K562 (cell line): ENCODE measurements at regions not wholly inside any gene's neighbourhood (a gene's known extent, or its start where the extent isn't known, plus 50 kb on each side); places are given as distances from the start of the nearest gene placed in this dataset.

ENCODE experiments used
- ETV1 ChIP-seq: fragments of 450-650 bp; conservative IDR thresholded peaks from 2 replicates; pipeline ENCODE4 v1.6.1; 2016; ENCODE audit warnings: missing genetic modification characterization, control low read depth, low read depth, missing compliant biosample characterization
- ETV5 ChIP-seq: sonication (generic); formaldehyde crosslinking; IDR thresholded peaks from 2 replicates; pipeline ENCODE4 v1.4.0; 2020; ENCODE audit warnings: low read depth, mild to moderate bottlenecking, missing genetic modification reagents
- RNF2 ChIP-seq: sonication (generic); IDR thresholded peaks from 2 replicates; pipeline ENCODE4 v1.6.1; 2016
- TF ChIP-seq, protein P1 (sequence below): fragments of 200-600 bp; sonication (generic); IDR thresholded peaks from one replicate; pipeline ENCODE4 v1.6.1; 2012; ENCODE audit warnings: mild to moderate bottlenecking, low read depth, low read length, inconsistent platforms

DNA sequence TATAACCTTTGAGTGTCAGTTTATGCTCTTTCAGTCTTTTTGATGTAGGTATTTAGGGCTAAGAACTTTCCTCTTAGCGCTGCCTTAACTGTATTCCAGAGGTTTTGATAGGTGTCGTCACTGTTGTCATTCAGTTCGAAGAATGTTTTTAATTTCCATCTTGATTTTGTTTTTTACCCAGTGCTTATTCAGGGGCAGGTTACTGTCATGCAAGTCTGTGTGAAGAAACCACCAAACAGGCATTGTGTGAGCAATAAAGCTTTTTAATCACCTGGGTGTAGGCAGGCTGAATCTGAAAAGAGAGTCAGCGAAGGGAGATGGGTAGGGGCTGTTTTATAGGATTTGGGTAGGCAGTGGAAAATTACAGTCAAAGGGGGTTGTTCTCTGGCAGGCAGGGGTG is 142.0 kb upstream of the USP9Y start (continued):
- TF ChIP-seq, protein P1, sequence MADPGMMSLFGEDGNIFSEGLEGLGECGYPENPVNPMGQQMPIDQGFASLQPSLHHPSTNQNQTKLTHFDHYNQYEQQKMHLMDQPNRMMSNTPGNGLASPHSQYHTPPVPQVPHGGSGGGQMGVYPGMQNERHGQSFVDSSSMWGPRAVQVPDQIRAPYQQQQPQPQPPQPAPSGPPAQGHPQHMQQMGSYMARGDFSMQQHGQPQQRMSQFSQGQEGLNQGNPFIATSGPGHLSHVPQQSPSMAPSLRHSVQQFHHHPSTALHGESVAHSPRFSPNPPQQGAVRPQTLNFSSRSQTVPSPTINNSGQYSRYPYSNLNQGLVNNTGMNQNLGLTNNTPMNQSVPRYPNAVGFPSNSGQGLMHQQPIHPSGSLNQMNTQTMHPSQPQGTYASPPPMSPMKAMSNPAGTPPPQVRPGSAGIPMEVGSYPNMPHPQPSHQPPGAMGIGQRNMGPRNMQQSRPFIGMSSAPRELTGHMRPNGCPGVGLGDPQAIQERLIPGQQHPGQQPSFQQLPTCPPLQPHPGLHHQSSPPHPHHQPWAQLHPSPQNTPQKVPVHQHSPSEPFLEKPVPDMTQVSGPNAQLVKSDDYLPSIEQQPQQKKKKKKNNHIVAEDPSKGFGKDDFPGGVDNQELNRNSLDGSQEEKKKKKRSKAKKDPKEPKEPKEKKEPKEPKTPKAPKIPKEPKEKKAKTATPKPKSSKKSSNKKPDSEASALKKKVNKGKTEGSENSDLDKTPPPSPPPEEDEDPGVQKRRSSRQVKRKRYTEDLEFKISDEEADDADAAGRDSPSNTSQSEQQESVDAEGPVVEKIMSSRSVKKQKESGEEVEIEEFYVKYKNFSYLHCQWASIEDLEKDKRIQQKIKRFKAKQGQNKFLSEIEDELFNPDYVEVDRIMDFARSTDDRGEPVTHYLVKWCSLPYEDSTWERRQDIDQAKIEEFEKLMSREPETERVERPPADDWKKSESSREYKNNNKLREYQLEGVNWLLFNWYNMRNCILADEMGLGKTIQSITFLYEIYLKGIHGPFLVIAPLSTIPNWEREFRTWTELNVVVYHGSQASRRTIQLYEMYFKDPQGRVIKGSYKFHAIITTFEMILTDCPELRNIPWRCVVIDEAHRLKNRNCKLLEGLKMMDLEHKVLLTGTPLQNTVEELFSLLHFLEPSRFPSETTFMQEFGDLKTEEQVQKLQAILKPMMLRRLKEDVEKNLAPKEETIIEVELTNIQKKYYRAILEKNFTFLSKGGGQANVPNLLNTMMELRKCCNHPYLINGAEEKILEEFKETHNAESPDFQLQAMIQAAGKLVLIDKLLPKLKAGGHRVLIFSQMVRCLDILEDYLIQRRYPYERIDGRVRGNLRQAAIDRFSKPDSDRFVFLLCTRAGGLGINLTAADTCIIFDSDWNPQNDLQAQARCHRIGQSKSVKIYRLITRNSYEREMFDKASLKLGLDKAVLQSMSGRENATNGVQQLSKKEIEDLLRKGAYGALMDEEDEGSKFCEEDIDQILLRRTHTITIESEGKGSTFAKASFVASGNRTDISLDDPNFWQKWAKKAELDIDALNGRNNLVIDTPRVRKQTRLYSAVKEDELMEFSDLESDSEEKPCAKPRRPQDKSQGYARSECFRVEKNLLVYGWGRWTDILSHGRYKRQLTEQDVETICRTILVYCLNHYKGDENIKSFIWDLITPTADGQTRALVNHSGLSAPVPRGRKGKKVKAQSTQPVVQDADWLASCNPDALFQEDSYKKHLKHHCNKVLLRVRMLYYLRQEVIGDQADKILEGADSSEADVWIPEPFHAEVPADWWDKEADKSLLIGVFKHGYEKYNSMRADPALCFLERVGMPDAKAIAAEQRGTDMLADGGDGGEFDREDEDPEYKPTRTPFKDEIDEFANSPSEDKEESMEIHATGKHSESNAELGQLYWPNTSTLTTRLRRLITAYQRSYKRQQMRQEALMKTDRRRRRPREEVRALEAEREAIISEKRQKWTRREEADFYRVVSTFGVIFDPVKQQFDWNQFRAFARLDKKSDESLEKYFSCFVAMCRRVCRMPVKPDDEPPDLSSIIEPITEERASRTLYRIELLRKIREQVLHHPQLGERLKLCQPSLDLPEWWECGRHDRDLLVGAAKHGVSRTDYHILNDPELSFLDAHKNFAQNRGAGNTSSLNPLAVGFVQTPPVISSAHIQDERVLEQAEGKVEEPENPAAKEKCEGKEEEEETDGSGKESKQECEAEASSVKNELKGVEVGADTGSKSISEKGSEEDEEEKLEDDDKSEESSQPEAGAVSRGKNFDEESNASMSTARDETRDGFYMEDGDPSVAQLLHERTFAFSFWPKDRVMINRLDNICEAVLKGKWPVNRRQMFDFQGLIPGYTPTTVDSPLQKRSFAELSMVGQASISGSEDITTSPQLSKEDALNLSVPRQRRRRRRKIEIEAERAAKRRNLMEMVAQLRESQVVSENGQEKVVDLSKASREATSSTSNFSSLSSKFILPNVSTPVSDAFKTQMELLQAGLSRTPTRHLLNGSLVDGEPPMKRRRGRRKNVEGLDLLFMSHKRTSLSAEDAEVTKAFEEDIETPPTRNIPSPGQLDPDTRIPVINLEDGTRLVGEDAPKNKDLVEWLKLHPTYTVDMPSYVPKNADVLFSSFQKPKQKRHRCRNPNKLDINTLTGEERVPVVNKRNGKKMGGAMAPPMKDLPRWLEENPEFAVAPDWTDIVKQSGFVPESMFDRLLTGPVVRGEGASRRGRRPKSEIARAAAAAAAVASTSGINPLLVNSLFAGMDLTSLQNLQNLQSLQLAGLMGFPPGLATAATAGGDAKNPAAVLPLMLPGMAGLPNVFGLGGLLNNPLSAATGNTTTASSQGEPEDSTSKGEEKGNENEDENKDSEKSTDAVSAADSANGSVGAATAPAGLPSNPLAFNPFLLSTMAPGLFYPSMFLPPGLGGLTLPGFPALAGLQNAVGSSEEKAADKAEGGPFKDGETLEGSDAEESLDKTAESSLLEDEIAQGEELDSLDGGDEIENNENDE, result no peak
- TF ChIP-seq RNF2 (no peak), ETV5 (no peak), ETV1 (tag) (no peak)
